RKO (cell line): ENCODE measurements at regions not wholly inside any gene's neighbourhood (a gene's known extent, or its start where the extent isn't known, plus 50 kb on each side); places are given as distances from the start of the nearest gene placed in this dataset.

Source experiments
- DNase-seq: peaks from one replicate; pipeline ENCODE4 v3.0.0-alpha.2; 2016; ENCODE audit warnings: low spot score

DNA sequence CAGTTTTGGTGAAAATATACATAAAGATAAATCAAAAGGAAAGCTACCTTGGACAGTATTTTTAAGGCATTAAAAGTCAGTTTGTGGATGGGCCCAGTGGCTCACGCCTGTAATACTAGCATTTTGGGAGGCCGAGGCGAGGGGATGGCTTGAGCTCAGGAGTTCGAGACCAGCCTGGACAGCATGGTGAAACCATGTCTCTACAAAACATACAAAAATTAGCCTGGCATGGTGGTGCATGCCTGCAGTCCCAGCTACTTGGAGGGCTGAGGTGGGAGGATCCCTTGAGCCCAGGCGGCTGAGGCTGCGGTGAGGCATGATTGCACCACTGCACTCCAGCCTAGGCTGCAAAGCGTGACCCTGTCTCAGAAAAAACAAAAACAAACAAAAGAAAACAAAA is 1253.8 kb downstream of the MRPL39 start:
- DNase-seq: no peak

DNA sequence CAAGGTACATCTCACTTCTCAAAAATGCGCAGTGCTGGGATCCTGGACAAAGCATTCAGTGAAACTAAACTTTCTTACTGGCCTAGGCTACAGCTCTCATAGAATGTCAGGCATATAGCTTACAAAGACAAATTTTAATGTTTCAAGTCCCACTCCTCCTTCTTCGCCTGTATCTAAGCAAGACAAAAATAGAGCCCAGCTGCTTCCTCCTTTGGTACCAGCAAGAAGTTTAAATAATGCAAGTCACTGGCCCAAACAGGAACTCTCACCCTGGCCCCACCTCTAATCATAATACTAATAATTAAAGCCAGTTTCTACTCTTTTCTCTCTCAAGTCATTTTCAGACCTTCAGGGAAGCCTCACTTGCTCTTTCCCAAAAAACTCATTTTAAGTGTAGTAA is 1267.9 kb downstream of the MRPL39 start:
- DNase-seq: no peak

DNA sequence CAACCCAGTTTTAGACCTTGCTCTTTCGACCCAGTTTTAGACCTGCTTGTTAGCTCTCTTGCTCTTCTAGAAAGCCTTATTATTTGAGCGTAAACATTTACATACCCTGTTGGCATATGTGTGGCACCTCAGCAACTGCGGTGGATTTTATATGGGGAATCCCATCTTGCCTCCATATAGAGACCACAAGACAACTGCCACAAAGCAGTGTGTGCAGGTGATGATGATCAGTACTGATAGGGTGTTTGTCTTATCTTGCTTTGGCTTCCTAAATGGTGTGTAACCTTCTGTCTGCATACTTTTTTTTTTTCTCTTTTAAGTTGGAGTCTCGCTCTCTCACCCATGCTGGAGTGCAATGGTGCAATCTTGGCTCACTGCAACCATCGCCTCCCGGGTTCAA is 1270.8 kb downstream of the MRPL39 start:
- no peak for DNase-seq

DNA sequence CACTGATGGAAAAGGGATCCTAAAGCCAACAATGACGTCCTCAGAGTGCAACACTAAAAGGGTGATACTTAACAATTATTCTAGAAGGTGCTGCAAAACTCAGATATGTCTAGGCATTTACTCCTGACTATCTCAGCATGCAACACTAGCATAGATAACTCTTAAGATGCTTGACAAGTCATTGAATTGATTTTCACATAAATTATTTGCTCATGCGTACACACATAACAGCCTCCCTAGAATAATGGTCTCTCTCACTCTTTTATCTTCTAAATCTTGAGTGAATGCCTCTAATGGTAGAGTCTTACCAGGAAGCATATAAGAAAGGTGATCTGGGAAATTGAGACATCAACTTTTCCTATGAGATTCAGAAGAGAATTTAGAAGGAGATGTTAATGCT is 1283.7 kb downstream of the MRPL39 start:
- DNase-seq: no peak

DNA sequence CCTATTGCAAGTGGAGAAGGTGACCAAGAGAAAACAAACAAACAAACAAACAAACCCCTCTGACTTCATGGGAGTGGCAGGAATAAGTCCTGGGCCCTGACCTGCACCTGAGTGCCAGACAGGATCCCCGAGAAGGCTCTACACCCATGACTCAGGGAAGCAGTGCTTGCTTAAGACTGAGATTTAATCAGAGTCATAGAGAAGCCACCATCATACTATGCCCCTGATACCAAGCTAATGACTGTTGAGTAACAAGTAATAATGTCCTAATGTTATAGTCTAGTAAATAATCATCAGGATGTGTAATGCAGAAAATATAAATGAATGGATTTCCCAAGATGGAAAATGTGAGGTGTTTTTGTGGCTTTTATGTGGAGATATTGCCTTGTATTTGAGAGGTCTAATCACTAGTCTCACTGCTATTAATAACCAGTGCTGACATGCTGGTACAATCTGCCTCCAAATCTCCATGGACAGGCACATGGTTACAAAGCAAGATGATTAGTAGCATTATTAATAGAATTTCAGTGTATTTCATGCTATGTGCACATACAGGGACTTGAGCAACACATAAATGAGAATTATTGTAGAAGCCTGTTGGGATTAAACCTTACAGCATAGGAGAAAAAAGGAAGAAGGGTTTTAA is 1290.9 kb downstream of the MRPL39 start:
- DNase-seq: no peak

DNA sequence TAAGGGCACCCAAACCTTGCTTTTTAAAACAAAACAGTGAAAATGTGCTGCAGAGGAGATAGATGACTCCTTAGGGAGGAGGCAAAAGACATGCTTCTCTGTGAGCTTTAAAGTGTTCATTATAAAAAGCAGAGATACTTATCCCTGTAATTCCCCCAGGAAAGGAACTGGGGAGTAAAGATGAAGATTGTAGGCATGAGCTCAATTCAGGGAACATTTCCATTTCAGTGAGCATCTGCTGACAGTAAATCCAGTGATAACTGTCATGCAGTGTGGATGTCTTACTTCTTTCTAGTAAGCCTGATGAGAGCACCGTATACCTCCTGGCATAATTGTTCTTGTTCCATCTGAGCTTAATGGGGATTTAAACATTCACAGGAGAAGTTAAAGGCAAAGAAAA is 1296.5 kb downstream of the MRPL39 start:
- no peak for DNase-seq

DNA sequence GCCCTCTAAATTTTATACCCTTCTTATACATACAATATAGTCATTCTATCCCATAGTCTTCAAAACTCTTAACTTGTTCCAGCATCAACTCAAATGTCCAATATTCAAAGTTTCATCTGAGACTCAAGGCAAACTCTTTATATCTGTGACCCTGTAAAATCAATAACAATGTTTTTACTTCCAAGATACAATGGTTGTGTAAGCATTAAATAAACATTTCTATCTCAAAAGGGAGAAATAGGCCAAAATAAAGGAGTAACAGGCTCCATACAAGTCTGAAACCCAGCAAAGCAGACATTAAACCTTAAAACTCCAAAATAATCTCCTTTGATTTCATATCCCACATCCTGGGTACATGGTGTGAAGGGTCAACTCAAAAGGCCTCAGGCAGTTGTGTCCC is 1299.1 kb downstream of the MRPL39 start:
- no peak for DNase-seq

DNA sequence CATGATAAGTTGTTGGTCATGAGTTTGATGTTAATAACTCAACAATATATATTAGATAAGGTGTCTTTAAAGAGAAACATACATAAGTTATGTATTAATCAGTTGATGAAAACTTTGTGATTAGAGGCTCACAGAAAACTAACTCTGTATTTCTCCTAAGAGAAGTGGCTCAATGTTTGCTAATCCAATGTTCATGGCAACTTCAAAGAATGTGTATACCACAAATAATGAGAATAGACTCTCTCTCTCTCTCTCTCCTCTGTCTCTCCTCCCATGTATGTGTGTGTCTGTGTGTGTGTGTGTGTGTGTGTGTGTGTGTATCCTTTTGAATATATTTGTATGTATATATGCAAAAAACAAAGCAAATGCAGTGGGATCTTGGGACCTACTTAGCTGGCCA is 1304.9 kb downstream of the MRPL39 start:
- DNase-seq: no peak

DNA sequence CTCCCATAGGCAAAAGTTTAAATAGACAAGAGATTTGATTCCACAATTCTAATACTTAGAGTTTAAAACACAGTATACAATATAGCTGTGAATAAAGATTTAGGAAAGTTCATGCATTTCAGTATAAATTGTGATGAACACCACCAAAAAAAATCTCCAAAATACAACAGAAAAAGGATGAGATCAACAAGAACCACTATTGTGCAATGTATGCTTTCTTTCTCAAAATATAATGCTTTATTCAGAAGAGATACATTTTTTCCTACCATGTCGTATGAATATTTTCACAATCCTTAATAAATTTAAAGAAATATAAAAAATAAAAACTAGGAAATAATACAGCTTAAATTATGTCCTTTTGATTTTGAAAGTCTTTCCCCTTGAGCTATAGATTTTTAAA is 1309.2 kb downstream of the MRPL39 start:
- DNase-seq: no peak

DNA sequence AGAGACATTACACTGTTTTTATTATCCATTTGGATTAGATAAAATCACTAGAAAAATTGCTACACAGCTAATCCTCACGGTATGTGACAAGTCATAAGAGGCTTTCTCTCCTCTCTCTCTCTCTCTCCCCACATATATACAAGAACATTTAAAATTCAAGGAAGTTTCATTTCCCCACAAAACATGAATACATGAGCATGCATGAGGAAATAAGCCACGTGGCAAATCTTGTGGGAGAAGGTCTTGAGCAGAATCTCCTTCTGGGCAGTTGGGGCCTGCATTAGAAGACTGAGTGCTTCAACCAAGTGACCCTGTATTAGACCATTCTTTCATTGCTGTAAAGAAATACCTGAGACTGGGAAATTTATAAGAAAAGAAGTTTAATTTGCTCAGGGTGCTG is 1313.1 kb downstream of the MRPL39 start:
- DNase-seq: no peak

DNA sequence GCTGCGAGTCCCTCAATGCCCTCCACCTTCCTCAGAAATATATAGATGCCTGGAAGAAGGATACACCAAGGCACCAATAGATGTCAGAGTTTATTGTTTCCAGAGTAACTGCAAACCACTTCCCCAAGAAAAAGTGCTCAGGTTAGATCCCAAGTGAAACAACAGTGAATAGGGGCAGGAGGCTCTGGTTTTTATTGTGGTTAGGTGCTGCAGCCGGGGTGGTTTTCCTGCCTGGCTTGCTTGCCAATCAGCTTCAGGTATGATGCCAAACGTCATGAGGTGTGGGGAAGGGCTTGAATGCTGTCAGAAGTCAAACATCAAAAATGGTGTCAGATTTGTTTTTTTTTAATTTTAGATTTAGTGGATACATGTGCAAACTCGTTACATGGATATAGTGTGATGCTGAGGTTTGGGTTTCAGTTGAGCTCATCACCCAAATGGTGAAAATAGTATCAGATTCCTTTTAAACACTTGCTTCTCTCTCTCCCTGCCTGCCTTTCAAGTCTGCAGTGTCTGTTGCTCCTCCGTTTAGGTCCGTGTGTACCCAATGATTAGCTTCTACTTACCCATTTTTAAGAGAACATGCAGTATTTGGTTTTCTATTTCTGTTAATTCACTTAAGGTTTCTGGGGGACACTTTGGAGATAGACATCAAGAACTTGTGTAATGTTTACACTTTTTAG is 1317.0 kb downstream of the MRPL39 start:
- no peak for DNase-seq

DNA sequence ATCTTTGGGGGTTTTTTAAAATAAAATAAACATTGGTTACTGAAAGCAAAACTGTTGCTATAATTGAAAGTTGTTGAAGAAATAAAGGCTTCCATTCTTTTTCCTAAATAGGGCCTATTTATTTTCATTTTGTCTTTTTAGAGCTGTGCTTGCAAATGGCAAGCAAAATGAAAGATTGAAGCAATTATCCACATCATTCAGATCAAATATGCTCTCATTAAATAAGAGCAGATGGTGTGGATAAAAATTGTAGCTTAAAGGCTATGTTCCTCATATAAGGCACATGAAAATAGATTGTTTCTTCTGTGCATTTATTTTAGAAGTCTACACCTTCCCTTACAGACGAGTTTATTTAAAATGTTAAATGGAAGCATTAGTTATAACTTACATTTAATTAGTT is 1317.7 kb downstream of the MRPL39 start:
- DNase-seq: no peak

DNA sequence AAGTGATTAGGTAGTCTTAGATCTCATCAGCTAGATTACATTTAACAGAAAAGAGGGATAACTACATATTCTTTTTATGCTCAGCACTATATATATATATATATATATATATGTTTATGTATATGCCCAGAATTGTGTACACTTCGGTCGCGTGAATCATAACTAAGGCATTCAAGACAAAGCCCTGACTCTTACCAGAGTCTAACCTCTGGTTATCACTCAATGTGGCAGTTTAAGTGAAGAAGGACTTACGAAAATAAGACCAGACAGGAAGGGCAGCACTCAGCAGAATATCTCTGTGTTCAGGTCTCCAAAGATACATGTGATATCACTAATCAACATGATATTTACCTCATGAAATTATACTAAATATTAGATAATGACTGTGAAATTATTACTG is 1326.7 kb downstream of the MRPL39 start:
- no peak for DNase-seq

DNA sequence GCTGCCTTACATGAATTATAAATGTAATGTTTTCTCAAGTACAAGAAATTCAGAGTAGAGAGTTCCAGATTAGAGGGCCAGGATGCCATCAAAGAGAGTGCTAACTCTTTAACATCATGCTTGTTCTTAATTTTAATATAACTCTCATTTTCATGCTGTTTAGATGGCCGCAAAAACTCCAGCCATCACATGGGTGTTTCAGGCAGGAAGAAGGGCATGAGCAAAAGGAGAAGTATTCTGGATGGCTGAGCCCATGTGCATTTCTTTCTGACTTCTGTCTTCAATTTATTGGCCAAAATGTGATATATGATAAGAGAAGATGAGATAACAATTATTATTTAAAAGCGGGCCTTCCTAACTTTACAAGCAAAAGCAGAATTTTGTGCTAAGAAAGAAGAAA is 1328.6 kb downstream of the MRPL39 start:
- no peak for DNase-seq

DNA sequence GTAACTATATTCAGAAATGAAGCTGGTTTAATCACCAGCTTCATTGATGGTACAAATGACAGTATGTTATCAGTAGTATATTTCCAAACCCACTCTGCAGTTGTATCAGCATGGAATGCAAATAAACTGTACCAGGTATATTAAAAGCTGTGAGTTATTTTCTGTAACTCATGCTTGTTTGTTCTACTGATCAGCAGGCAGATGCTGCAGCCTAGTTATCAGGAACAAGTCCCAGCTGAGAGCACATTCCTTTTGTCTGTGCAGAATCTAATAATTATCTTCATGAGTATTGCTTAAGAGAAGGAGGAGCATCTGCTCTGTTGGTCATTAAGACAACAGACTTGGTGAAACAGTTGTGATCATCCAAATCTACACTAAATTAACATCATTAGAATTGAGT is 1331.1 kb downstream of the MRPL39 start:
- DNase-seq: no peak

DNA sequence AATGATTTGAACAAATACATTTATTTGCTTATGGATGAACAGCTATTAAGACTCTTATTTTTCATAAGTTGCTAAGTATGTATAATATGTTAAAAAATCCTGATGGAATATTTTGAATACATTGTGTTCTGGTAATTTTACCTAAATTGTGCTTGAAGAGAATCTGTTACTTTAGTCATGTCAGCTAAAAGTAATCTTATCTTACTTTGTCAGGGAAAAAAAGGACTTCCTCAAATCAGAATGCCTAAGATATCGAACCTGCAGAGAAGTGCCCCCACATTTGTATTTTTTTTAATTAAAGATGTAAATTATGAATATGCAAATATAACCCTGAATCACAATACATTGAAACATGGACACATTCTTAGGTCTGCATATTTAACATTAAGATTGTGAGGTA is 1331.7 kb downstream of the MRPL39 start:
- no peak for DNase-seq

DNA sequence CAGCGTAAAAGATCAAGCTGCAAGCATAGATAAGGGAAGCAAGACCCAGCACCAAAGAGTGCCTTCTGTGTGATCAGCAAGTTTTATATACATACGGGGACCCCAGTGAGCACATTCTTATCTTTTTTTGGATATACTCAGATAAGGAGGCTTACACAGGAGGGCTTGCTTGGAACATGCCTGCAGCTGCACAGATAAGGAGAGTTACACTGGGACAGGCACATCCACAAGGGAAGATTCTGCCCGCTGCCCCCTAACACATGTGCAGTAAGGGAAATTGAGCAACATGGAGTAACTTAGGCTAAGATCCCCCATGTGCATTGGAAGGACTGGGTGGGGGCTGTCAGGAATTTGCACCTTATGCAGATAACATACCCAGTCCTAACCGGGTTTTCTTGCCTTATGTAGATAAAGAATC is 1334.8 kb downstream of the MRPL39 start:
- DNase-seq: no peak

DNA sequence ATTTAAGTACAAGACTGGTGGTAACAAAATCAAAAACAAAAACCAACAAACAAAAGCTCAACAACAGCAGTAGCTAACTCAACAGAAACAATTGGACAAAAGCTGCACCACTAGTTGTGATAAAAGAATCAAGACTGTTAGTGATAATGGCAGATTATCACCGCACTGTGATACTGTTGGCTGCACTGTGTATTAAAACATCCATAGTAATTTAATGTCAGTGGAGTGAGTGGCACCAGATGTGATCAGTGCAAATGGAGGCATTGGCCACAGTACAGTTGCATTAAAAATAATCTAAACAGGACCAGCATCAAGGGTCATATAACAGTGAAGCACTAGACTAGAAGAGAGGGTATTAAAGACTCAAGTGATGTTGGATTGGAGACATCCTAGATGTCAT is 1341.3 kb downstream of the MRPL39 start:
- DNase-seq: no peak

DNA sequence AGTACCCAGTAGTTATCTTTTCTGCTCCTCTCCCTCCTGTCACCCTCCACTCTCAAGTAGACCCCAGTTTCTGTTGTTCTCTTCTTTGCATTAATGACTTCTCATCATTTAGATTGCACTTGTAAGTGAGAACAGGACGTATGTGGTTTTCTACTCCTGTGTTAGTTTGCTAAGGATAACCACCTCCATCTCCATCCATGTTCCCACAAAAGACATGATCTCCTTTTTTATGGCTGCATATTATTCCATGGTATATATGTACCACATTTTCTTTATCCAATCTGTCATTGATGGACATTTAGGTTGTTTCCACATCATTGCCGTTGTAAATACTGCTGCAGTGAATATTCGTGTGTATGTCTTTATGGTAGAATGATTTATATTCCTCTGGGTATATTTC is 1346.5 kb downstream of the MRPL39 start:
- DNase-seq: no peak

DNA sequence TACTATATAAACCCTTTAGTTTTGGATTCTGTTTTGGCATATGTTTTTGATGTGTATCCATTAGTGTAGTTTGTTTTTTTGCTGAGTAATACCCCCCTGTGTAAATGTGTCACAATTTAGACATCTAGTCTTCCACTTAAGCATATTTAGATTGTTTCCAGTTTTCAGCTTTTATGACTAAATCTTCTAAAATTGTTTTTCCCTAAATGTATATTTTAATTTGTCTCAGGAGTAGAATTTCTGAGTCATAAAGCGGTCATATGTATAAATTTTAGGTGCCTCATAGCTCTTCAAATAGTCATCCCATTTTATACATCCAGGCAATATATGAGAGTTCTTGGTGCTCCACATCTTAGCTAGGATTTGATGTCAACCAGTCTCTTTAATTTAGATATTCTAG is 1348.0 kb downstream of the MRPL39 start:
- DNase-seq: peak; percentile 1

DNA sequence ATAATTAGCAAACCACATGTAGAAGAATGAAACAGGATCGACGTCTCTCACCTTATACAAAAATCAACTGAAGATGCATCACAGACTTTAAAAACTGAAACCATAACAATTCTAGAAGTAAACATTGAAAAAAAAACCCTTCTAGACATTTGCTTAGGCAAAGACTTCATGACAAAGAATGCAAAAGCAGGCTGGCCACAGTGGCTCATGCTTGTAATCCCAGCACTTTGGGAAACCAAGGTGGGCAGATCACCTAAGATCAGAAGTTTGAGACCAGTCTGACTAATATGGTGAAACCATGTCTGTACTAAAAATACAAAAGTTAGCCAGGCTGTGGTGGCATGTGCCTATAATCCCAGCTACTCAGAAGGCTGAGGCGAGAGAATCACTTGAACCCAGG is 1351.7 kb downstream of the MRPL39 start:
- no peak for DNase-seq

DNA sequence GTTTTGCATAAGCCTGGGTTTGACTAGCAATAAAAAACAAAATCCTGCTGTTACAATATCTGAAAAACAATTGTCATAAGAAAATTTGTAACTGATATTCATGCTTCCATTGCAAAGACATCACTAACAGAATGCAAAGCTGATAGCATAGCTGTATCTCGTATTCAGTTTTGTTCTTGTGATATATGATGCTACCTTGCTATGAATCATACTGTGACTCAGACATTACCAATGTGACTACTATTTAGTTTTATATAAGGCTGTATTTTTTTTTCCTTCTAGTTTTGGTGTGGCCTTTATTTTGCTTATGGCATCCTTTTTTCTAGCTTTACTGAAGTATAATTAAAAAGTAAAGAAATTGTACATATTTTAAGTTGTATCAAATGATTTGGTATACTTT is 1381.8 kb downstream of the MRPL39 start:
- peak; percentile 65 for DNase-seq

DNA sequence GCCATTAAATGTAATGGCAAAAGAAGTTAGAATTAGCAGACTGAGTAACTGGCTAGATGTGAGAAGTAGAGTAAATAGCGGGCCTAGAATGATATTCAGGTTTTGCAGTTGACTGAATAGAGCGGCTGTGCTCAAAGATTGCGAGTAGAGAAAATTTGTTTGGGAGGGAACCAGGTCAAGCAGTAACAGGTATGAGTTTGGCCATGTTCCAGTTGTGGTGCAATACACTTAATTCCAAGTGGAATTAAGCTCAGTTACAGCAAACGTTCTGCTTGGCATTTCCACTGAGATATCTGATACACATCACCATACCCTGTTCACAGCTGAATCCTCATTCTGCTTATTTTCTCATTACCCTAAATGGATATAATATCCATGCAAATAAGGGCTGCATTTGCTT is 1382.9 kb downstream of the MRPL39 start:
- DNase-seq: no peak

DNA sequence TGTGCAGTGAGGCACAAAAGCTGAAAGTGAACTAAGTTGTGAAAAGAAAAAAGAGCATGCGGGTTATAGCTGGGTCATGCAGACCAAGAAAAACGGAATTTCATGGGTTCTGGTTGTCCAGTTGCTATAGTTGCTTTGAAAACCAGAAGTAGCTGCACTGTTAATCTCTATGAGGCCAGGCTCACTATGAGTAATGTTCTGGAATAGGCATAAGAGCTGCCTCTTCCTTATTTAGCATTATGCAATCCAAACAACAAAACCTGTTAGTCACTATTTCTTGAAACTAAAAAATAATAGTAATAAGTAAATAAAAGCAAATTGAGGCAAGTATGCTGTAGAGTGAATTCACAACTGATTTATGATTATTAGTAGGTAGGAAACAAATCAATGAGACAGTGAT is 1383.7 kb downstream of the MRPL39 start:
- no peak for DNase-seq
